ENCODE measurements at regions not wholly inside any gene's neighbourhood (a gene's known extent, or its start where the extent isn't known, plus 50 kb on each side); places are given as distances from the start of the nearest gene placed in this dataset.

GRCh38 chr10:4691301-4691700 lies 134.7 kb upstream of the AKR1E2 start:
- TF ChIP-seq POLR2AphosphoS5 (IDR thresholded peaks at IDR 0.05; ENCODE audit: low read depth): no peak
- TF ChIP-seq CTCF (IDR thresholded peaks at IDR 0.05; ENCODE audit: insufficient read depth, low read length): no peak
- TF ChIP-seq GABPA (IDR thresholded peaks at IDR 0.05; ENCODE audit: low read depth): no peak
